NCI-H2227 treated with DMSO at 0.1 percent for 48 hours (cell line): ENCODE measurements at regions not wholly inside any gene's neighbourhood (a gene's known extent, or its start where the extent isn't known, plus 50 kb on each side); places are given as distances from the start of the nearest gene placed in this dataset.
"Not testable (repeated sequence)": the region's sequence is repeated elsewhere in the genome, so short reads cannot be mapped to it uniquely, and the experiment has no call there.

ENCODE experiments used
- DNase-seq: peaks from one replicate; lab custom pipeline; 2025; lab: John Stamatoyannopoulos, UW

- peak; percentile 19 for DNase-seq
Measured at GRCh38 chr2:130251535-130251872, 53.3 kb upstream of the TUBA3E start.

DNA sequence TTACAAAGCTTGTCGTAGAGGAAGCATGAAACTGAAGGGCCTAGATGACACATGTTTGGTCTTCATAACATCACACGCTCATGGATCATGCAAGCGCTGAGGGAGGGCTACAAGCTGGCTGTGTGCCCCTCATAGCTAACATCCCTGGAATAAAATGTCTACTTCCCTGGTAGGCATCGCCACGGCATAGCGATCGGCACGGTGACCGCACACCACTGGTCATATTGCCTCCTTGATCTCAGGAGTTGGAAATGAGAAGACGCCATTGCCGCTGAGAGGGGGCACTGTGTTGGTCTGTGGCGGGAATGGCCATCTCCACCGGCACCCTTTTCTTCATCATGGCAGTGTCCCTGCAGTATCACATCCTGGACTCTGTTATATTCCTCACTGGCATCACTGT, 50.1 kb upstream of the TUBA3E start:
- DNase-seq, result not testable (repeated sequence)
